RKO (cell line): ENCODE measurements at regions not wholly inside any gene's neighbourhood (a gene's known extent, or its start where the extent isn't known, plus 50 kb on each side); places are given as distances from the start of the nearest gene placed in this dataset.

ENCODE experiments used
- DNase-seq: peaks from one replicate; pipeline ENCODE4 v3.0.0-alpha.2; 2016; ENCODE audit warnings: low spot score

GRCh38 chr9:84393266-84393950, 52.9 kb upstream of the SLC28A3 start:
- no peak for DNase-seq

GRCh38 chr9:84394036-84394435, 53.5 kb upstream of the SLC28A3 start:
- no peak for DNase-seq

GRCh38 chr9:84397151-84397728, 56.7 kb upstream of the SLC28A3 start:
- DNase-seq = peak; percentile 71

GRCh38 chr9:84397822-84398221, 57.3 kb upstream of the SLC28A3 start:
- peak; percentile 54 for DNase-seq

- no peak for DNase-seq
Observed at GRCh38 chr9:84402517-84402916, 62.0 kb upstream of the SLC28A3 start.

GRCh38 chr9:84403288-84403687, 62.7 kb upstream of the SLC28A3 start:
- DNase-seq = no peak

GRCh38 chr9:84404095-84404686, 63.6 kb upstream of the SLC28A3 start:
- no peak for DNase-seq

GRCh38 chr9:84405667-84406066, 65.1 kb upstream of the SLC28A3 start:
- DNase-seq = no peak

- DNase-seq = no peak
Observed at GRCh38 chr9:84408416-84408815, 67.9 kb upstream of the SLC28A3 start.

- DNase-seq = no peak
Observed at GRCh38 chr9:84411683-84412267, 71.2 kb upstream of the SLC28A3 start.

GRCh38 chr9:84412654-84413053, 72.1 kb upstream of the SLC28A3 start:
- no peak for DNase-seq

- no peak for DNase-seq
Observed at GRCh38 chr9:84413301-84413700, 72.7 kb upstream of the SLC28A3 start.

GRCh38 chr9:84419031-84419602, 78.6 kb upstream of the SLC28A3 start:
- no peak for DNase-seq

- DNase-seq = no peak
Observed at GRCh38 chr9:84424931-84425330, 84.4 kb upstream of the SLC28A3 start.

GRCh38 chr9:84432746-84433145, 92.2 kb upstream of the SLC28A3 start:
- no peak for DNase-seq

- DNase-seq = no peak
Observed at GRCh38 chr9:84435902-84436301, 95.3 kb upstream of the SLC28A3 start.

GRCh38 chr9:84436386-84437109, 96.0 kb upstream of the SLC28A3 start:
- no peak for DNase-seq

- DNase-seq = no peak
Observed at GRCh38 chr9:84438391-84438790, 97.8 kb upstream of the SLC28A3 start.

- peak; percentile 28 for DNase-seq
Observed at GRCh38 chr9:84439250-84439649, 98.7 kb upstream of the SLC28A3 start.

- DNase-seq = no peak
Observed at GRCh38 chr9:84442712-84443111, 102.2 kb upstream of the SLC28A3 start.

- no peak for DNase-seq
Observed at GRCh38 chr9:84445737-84446136, 105.2 kb upstream of the SLC28A3 start.

GRCh38 chr9:84447305-84447704, 106.7 kb upstream of the SLC28A3 start:
- DNase-seq = no peak
